Erythroblast (primary cell): ENCODE measurements at regions not wholly inside any gene's neighbourhood (a gene's known extent, or its start where the extent isn't known, plus 50 kb on each side); places are given as distances from the start of the nearest gene placed in this dataset.

Experiments
- GATA1 ChIP-seq: IDR thresholded peaks from 2 replicates; pipeline ENCODE4 v1.6.1; 2011; ENCODE audit warnings: low read depth, mild to moderate bottlenecking, control low read depth, low read length, moderate library complexity
- POLR2A ChIP-seq: IDR thresholded peaks from 2 replicates; pipeline ENCODE4 v1.6.1; 2011; ENCODE audit warnings: mild to moderate bottlenecking, low read length

- TF ChIP-seq POLR2A (no peak), GATA1 (no peak)
Measured at GRCh38 chr3:177905173-177906125, 630.8 kb upstream of the KCNMB2 start.
